ENCODE measurements at regions not wholly inside any gene's neighbourhood (a gene's known extent, or its start where the extent isn't known, plus 50 kb on each side); places are given as distances from the start of the nearest gene placed in this dataset.
A peak's percentile ranks its signal among the peaks of the same experiment; 100 is the strongest.

GRCh38 chr15:98025237-98025636 is 64.7 kb downstream of the ARRDC4 start:
- DNase-seq, result no peak

- DNase-seq, result no peak
These were observed 74.2 kb downstream of the ARRDC4 start for GRCh38 chr15:98034731-98035130.

GRCh38 chr15:98035134-98035533 is 74.6 kb downstream of the ARRDC4 start:
- DNase-seq, result no peak

GRCh38 chr15:98035577-98036010 is 75.1 kb downstream of the ARRDC4 start:
- DNase-seq, result no peak

- no peak for DNase-seq
These were observed 79.1 kb downstream of the ARRDC4 start for GRCh38 chr15:98039596-98039995.

GRCh38 chr15:98040146-98040545 is 79.6 kb downstream of the ARRDC4 start:
- DNase-seq, result no peak

- DNase-seq, result no peak
These were observed 82.9 kb downstream of the ARRDC4 start for GRCh38 chr15:98043160-98044014.

- no peak for DNase-seq
These were observed 91.2 kb downstream of the ARRDC4 start for GRCh38 chr15:98051734-98052133.

GRCh38 chr15:98057453-98057852 is 97.0 kb downstream of the ARRDC4 start:
- DNase-seq, result no peak

GRCh38 chr15:98062869-98063268 is 102.4 kb downstream of the ARRDC4 start:
- DNase-seq, result no peak

GRCh38 chr15:98063315-98063714 is 102.8 kb downstream of the ARRDC4 start:
- no peak for DNase-seq

- no peak for DNase-seq
These were observed 103.4 kb downstream of the ARRDC4 start for GRCh38 chr15:98063871-98064270.

- no peak for DNase-seq
These were observed 106.8 kb downstream of the ARRDC4 start for GRCh38 chr15:98067339-98067738.

GRCh38 chr15:98069256-98069655 is 108.8 kb downstream of the ARRDC4 start:
- no peak for DNase-seq

GRCh38 chr15:98070137-98070536 is 109.6 kb downstream of the ARRDC4 start:
- DNase-seq, result no peak

GRCh38 chr15:98071786-98072185 is 111.3 kb downstream of the ARRDC4 start:
- DNase-seq, result no peak

GRCh38 chr15:98075441-98075840 is 114.9 kb downstream of the ARRDC4 start:
- DNase-seq, result no peak

- peak; percentile 23 for DNase-seq
These were observed 115.7 kb downstream of the ARRDC4 start for GRCh38 chr15:98076021-98076816.

GRCh38 chr15:98077186-98077585 is 116.7 kb downstream of the ARRDC4 start:
- DNase-seq, result no peak

GRCh38 chr15:98080791-98081190 is 120.3 kb downstream of the ARRDC4 start:
- no peak for DNase-seq

- DNase-seq, result no peak
These were observed 122.9 kb downstream of the ARRDC4 start for GRCh38 chr15:98083203-98083910.

GRCh38 chr15:98085003-98085639 is 124.6 kb downstream of the ARRDC4 start:
- peak; percentile 22 for DNase-seq
